ENCODE measurements at regions not wholly inside any gene's neighbourhood (a gene's known extent, or its start where the extent isn't known, plus 50 kb on each side); places are given as distances from the start of the nearest gene placed in this dataset.

GRCh38 chr7:17523813-17524739, 225.6 kb downstream of the AHR start (continued):
- TF ChIP-seq ZIK1 (CRISPR knock-in tag; IDR thresholded peaks at IDR 0.05; ENCODE audit: borderline replicate concordance, low read depth) = no peak
- TF ChIP-seq PATZ1 (CRISPR knock-in tag; IDR thresholded peaks at IDR 0.05) = no peak
- TF ChIP-seq GMEB2 (CRISPR knock-in tag; IDR thresholded peaks at IDR 0.05; ENCODE audit: low read depth) = no peak
- TF ChIP-seq NFE2L2 (IDR thresholded peaks at IDR 0.05; ENCODE audit: low read length) = no peak
- TF ChIP-seq KDM4B (CRISPR knock-in tag; IDR thresholded peaks at IDR 0.05) = no peak
- TF ChIP-seq UBTF (CRISPR knock-in tag; IDR thresholded peaks at IDR 0.05) = no peak
- TF ChIP-seq TFE3 (CRISPR knock-in tag; IDR thresholded peaks at IDR 0.05) = no peak
- TF ChIP-seq ISX (CRISPR knock-in tag; conservative IDR thresholded peaks at IDR 0.05) = no peak
- no peak for TF ChIP-seq REL (CRISPR knock-in tag; conservative IDR thresholded peaks at IDR 0.05)
- TF ChIP-seq RXRB (CRISPR knock-in tag; IDR thresholded peaks at IDR 0.05; ENCODE audit: borderline replicate concordance) = 0 out of 2 replicates have a peak, but pooled peaks have one; percentile 32
- no peak for TF ChIP-seq ZNF563 (CRISPR knock-in tag; IDR thresholded peaks at IDR 0.05)
- peak; percentile 74; the same call in 1 of the 2 replicates for TF ChIP-seq CBX5 (CRISPR knock-in tag; IDR thresholded peaks at IDR 0.05; ENCODE audit: borderline replicate concordance)
- no peak for TF ChIP-seq ZNF260 (CRISPR knock-in tag; IDR thresholded peaks at IDR 0.05; ENCODE audit: borderline replicate concordance, low read depth)
- no peak for TF ChIP-seq ZBTB1 (CRISPR knock-in tag; IDR thresholded peaks at IDR 0.05; ENCODE audit: borderline replicate concordance)
- 0 out of 2 replicates have a peak, but pooled peaks have one; percentile 34 for TF ChIP-seq HDAC2 (CRISPR knock-in tag; IDR thresholded peaks at IDR 0.05)
- peak; percentile 27; the same call in 1 of the 2 replicates for TF ChIP-seq ZNF335 (CRISPR knock-in tag; IDR thresholded peaks at IDR 0.05)
- TF ChIP-seq ZBTB38 (CRISPR knock-in tag; IDR thresholded peaks at IDR 0.05) = no peak
- TF ChIP-seq TIGD3 (CRISPR knock-in tag; IDR thresholded peaks at IDR 0.05; ENCODE audit: borderline replicate concordance) = no peak
- TF ChIP-seq CENPX (CRISPR knock-in tag; IDR thresholded peaks at IDR 0.05) = no peak
- no peak for TF ChIP-seq SIX1 (CRISPR knock-in tag; IDR thresholded peaks at IDR 0.05; ENCODE audit: borderline replicate concordance)

Measured in HepG2 (cell line).